HG02938 (cell line): ENCODE measurements at regions not wholly inside any gene's neighbourhood (a gene's known extent, or its start where the extent isn't known, plus 50 kb on each side); places are given as distances from the start of the nearest gene placed in this dataset.
"Not testable (repeated sequence)": the region's sequence is repeated elsewhere in the genome, so short reads cannot be mapped to it uniquely, and the experiment has no call there.

Source experiments
- ATAC-seq: cut with Tn5 transposase; IDR thresholded peaks from one replicate; pipeline ENCODE4 v1.9.1; 2021; ENCODE audit warnings: mild to moderate bottlenecking, moderate library complexity; ENCODE audit not compliant: unreplicated experiment

GRCh38 chr21:8194042-8194441 lies 2327.3 kb upstream of the TPTE start:
- peak; percentile 48 for ATAC-seq

GRCh38 chr21:8197377-8198027 lies 2323.9 kb upstream of the TPTE start:
- peak; percentile 53 for ATAC-seq

GRCh38 chr21:8205094-8205891 lies 2316.1 kb upstream of the TPTE start:
- not testable (repeated sequence) for ATAC-seq

GRCh38 chr21:8205892-8206188 lies 2315.5 kb upstream of the TPTE start:
- ATAC-seq: not testable (repeated sequence)

- peak; percentile 50 for ATAC-seq
These were observed 2308.3 kb upstream of the TPTE start for GRCh38 chr21:8212986-8213550.

GRCh38 chr21:8214539-8214938 lies 2306.8 kb upstream of the TPTE start:
- ATAC-seq: not testable (repeated sequence)

- ATAC-seq: not testable (repeated sequence)
These were observed 2291.8 kb upstream of the TPTE start for GRCh38 chr21:8229366-8230150.

- not testable (repeated sequence) for ATAC-seq
These were observed 2290.1 kb upstream of the TPTE start for GRCh38 chr21:8231252-8231651.

- ATAC-seq: not testable (repeated sequence)
These were observed 2288.4 kb upstream of the TPTE start for GRCh38 chr21:8233000-8233399.

- not testable (repeated sequence) for ATAC-seq
These were observed 2287.3 kb upstream of the TPTE start for GRCh38 chr21:8234059-8234458.

- peak; percentile 38 for ATAC-seq
These were observed 2276.4 kb upstream of the TPTE start for GRCh38 chr21:8244723-8245641.

- ATAC-seq: peak; percentile 62
These were observed 2275.6 kb upstream of the TPTE start for GRCh38 chr21:8245642-8246402.

- not testable (repeated sequence) for ATAC-seq
These were observed 2269.7 kb upstream of the TPTE start for GRCh38 chr21:8251701-8252100.

GRCh38 chr21:8255094-8255493 lies 2266.3 kb upstream of the TPTE start:
- ATAC-seq: not testable (repeated sequence)

- not testable (repeated sequence) for ATAC-seq
These were observed 2264.1 kb upstream of the TPTE start for GRCh38 chr21:8257083-8257799.

GRCh38 chr21:8260065-8260627 lies 2261.2 kb upstream of the TPTE start:
- not testable (repeated sequence) for ATAC-seq
